ENCODE measurements at regions not wholly inside any gene's neighbourhood (a gene's known extent, or its start where the extent isn't known, plus 50 kb on each side); places are given as distances from the start of the nearest gene placed in this dataset.

- H3K9me3 Mint-ChIP-seq, result peaks cover 0 to 10% (median 4%) of the 10 kb centered on the region in 6 donors
- no peaks in the 10 kb centered on the region for H3K36me3 Mint-ChIP-seq
- no peak overlapping the region for H3K27ac Mint-ChIP-seq
- no peaks in the 10 kb centered on the region for H3K4me1 Mint-ChIP-seq
- no peak for DNase-seq
- H3K27me3 Mint-ChIP-seq (ENCODE audit: low read depth in 3 of 3), result peaks cover 0 to 2% (median 0%) of the 10 kb centered on the region in 3 donors
- H3K4me3 Mint-ChIP-seq, result no peak overlapping the region
These were observed 135.2 kb upstream of the TARS1 start for GRCh38 chr5:33305572-33305971.

- Mint-ChIP-seq H3K27me3 (ENCODE audit: low read depth in 3 of 3) (peaks cover 0 to 4% (median 0%) of the 10 kb centered on the region in 3 donors), H3K36me3 (no peaks in the 10 kb centered on the region), H3K9me3 (peaks cover 0 to 10% (median 5%) of the 10 kb centered on the region in 6 donors), H3K4me3 (no peak overlapping the region), H3K27ac (no peak overlapping the region), H3K4me1 (no peaks in the 10 kb centered on the region)
- DNase-seq, result no peak
These were observed 134.0 kb upstream of the TARS1 start for GRCh38 chr5:33306758-33307157.

- Mint-ChIP-seq H3K27me3 (ENCODE audit: low read depth in 3 of 3) (peaks cover 0 to 3% (median 0%) of the 10 kb centered on the region in 3 donors), H3K9me3 (peaks cover 0 to 10% (median 5%) of the 10 kb centered on the region in 6 donors), H3K4me1 (no peaks in the 10 kb centered on the region), H3K36me3 (no peaks in the 10 kb centered on the region), H3K27ac (no peak overlapping the region), H3K4me3 (no peak overlapping the region)
- DNase-seq, result no peak
These were observed 132.2 kb upstream of the TARS1 start for GRCh38 chr5:33308586-33308985.

- no peak for DNase-seq
- peaks cover 0 to 10% (median 5%) of the 10 kb centered on the region in 6 donors for H3K9me3 Mint-ChIP-seq
- H3K36me3 Mint-ChIP-seq, result no peaks in the 10 kb centered on the region
- H3K27ac Mint-ChIP-seq, result no peak overlapping the region
- H3K4me3 Mint-ChIP-seq, result no peak overlapping the region
- H3K4me1 Mint-ChIP-seq, result no peaks in the 10 kb centered on the region
- H3K27me3 Mint-ChIP-seq (ENCODE audit: low read depth in 3 of 3), result peaks cover 0 to 3% (median 0%) of the 10 kb centered on the region in 3 donors
These were observed 131.7 kb upstream of the TARS1 start for GRCh38 chr5:33309068-33309467.

GRCh38 chr5:33309536-33310345 is 131.0 kb upstream of the TARS1 start:
- Mint-ChIP-seq H3K36me3 (no peaks in the 10 kb centered on the region), H3K9me3 (peaks cover 0 to 10% (median 5%) of the 10 kb centered on the region in 6 donors), H3K4me1 (no peaks in the 10 kb centered on the region), H3K27ac (no peak overlapping the region), H3K27me3 (ENCODE audit: low read depth in 3 of 3) (peaks cover 0 to 3% (median 0%) of the 10 kb centered on the region in 3 donors), H3K4me3 (no peak overlapping the region)
- no peak for DNase-seq

GRCh38 chr5:33310451-33310850 is 130.3 kb upstream of the TARS1 start:
- no peak for DNase-seq
- no peak overlapping the region for H3K27ac Mint-ChIP-seq

GRCh38 chr5:33311893-33312292 is 128.9 kb upstream of the TARS1 start:
- no peaks in the 10 kb centered on the region for H3K36me3 Mint-ChIP-seq
- H3K4me3 Mint-ChIP-seq, result no peak overlapping the region
- H3K27me3 Mint-ChIP-seq (ENCODE audit: low read depth in 3 of 3), result peaks cover 0 to 3% (median 0%) of the 10 kb centered on the region in 3 donors
- H3K27ac Mint-ChIP-seq, result no peak overlapping the region
- no peak for DNase-seq
- no peaks in the 10 kb centered on the region for H3K4me1 Mint-ChIP-seq
- peaks cover 0 to 6% (median 3%) of the 10 kb centered on the region in 6 donors for H3K9me3 Mint-ChIP-seq

More at GRCh38 chr5:33310451-33310850, 130.3 kb upstream of the TARS1 start:
- Mint-ChIP-seq H3K27me3 (ENCODE audit: low read depth in 3 of 3) (peaks cover 0 to 3% (median 0%) of the 10 kb centered on the region in 3 donors), H3K4me1 (no peaks in the 10 kb centered on the region), H3K4me3 (no peak overlapping the region), H3K36me3 (no peaks in the 10 kb centered on the region), H3K9me3 (peaks cover 0 to 9% (median 3%) of the 10 kb centered on the region in 6 donors)

- no peak for DNase-seq
- H3K27ac Mint-ChIP-seq, result no peak overlapping the region
- H3K4me3 Mint-ChIP-seq, result no peak overlapping the region
- no peaks in the 10 kb centered on the region for H3K36me3 Mint-ChIP-seq
- H3K4me1 Mint-ChIP-seq, result no peaks in the 10 kb centered on the region
- peaks cover 0 to 6% (median 2%) of the 10 kb centered on the region in 6 donors for H3K9me3 Mint-ChIP-seq
- peaks cover 0 to 3% (median 0%) of the 10 kb centered on the region in 3 donors for H3K27me3 Mint-ChIP-seq (ENCODE audit: low read depth in 3 of 3)
These were observed 127.9 kb upstream of the TARS1 start for GRCh38 chr5:33312571-33313549.

- Mint-ChIP-seq H3K27me3 (ENCODE audit: low read depth in 3 of 3) (peaks cover 0 to 3% (median 3%) of the 10 kb centered on the region in 3 donors), H3K4me1 (no peaks in the 10 kb centered on the region), H3K9me3 (peaks cover 0 to 6% (median 0%) of the 10 kb centered on the region in 6 donors), H3K36me3 (no peaks in the 10 kb centered on the region), H3K4me3 (no peak overlapping the region), H3K27ac (no peak overlapping the region)
- no peak for DNase-seq
These were observed 125.6 kb upstream of the TARS1 start for GRCh38 chr5:33315189-33315588.

- no peaks in the 10 kb centered on the region for H3K36me3 Mint-ChIP-seq
- H3K27ac Mint-ChIP-seq, result no peak overlapping the region
- peaks cover 0 to 2% (median 0%) of the 10 kb centered on the region in 6 donors for H3K9me3 Mint-ChIP-seq
- no peak overlapping the region for H3K4me3 Mint-ChIP-seq
- H3K27me3 Mint-ChIP-seq (ENCODE audit: low read depth in 3 of 3), result peaks cover 0 to 3% (median 0%) of the 10 kb centered on the region in 3 donors
- H3K4me1 Mint-ChIP-seq, result no peaks in the 10 kb centered on the region
- DNase-seq, result no peak
These were observed 124.0 kb upstream of the TARS1 start for GRCh38 chr5:33316773-33317172.

- H3K9me3 Mint-ChIP-seq, result peaks cover 0 to 2% (median 0%) of the 10 kb centered on the region in 6 donors
- no peaks in the 10 kb centered on the region for H3K4me1 Mint-ChIP-seq
- no peak overlapping the region for H3K4me3 Mint-ChIP-seq
- H3K27ac Mint-ChIP-seq, result no peak overlapping the region
- no peaks in the 10 kb centered on the region for H3K36me3 Mint-ChIP-seq
- DNase-seq, result no peak
- H3K27me3 Mint-ChIP-seq (ENCODE audit: low read depth in 3 of 3), result peaks cover 0 to 3% (median 0%) of the 10 kb centered on the region in 3 donors
These were observed 123.5 kb upstream of the TARS1 start for GRCh38 chr5:33317271-33317670.

GRCh38 chr5:33319151-33319550 is 121.6 kb upstream of the TARS1 start:
- H3K27ac Mint-ChIP-seq, result no peak overlapping the region
- H3K4me3 Mint-ChIP-seq, result no peak overlapping the region
- no peak for DNase-seq
- H3K27me3 Mint-ChIP-seq (ENCODE audit: low read depth in 3 of 3), result peaks cover 0 to 3% (median 0%) of the 10 kb centered on the region in 3 donors
- no peaks in the 10 kb centered on the region for H3K36me3 Mint-ChIP-seq
- H3K4me1 Mint-ChIP-seq, result no peaks in the 10 kb centered on the region
- H3K9me3 Mint-ChIP-seq, result peaks cover 0 to 3% (median 0%) of the 10 kb centered on the region in 6 donors

GRCh38 chr5:33319841-33320240 is 120.9 kb upstream of the TARS1 start:
- Mint-ChIP-seq H3K4me3 (no peak overlapping the region), H3K4me1 (no peaks in the 10 kb centered on the region), H3K27me3 (ENCODE audit: low read depth in 3 of 3) (peaks cover 0 to 3% (median 0%) of the 10 kb centered on the region in 3 donors), H3K27ac (no peak overlapping the region), H3K36me3 (no peaks in the 10 kb centered on the region), H3K9me3 (peaks cover 0 to 5% (median 0%) of the 10 kb centered on the region in 6 donors)
- no peak for DNase-seq

GRCh38 chr5:33321026-33321425 is 119.7 kb upstream of the TARS1 start:
- Mint-ChIP-seq H3K27ac (no peak overlapping the region), H3K4me1 (no peaks in the 10 kb centered on the region), H3K36me3 (no peaks in the 10 kb centered on the region), H3K27me3 (ENCODE audit: low read depth in 3 of 3) (peaks cover 0 to 3% (median 0%) of the 10 kb centered on the region in 3 donors), H3K4me3 (no peak overlapping the region), H3K9me3 (peaks cover 0 to 5% (median 0%) of the 10 kb centered on the region in 6 donors)
- DNase-seq, result no peak
